Stimulated activated effector memory CD8-positive, alpha-beta T cell treated with anti-CD3 and anti-CD28 coated beads, Interleukin-12 subunit alpha, Interleukin-12 subunit beta, amount 100 ng/mL, for 72 hours (primary cell): ENCODE measurements at regions not wholly inside any gene's neighbourhood (a gene's known extent, or its start where the extent isn't known, plus 50 kb on each side); places are given as distances from the start of the nearest gene placed in this dataset.
"Not testable (repeated sequence)": the region's sequence is repeated elsewhere in the genome, so short reads cannot be mapped to it uniquely, and the experiment has no call there.

Source experiments
- ATAC-seq: fragments of 150-1000 bp; cut with Tn5 transposase; 2 replicates; pipeline ENCODE4 v1.10.0; 2021
- DNase-seq, 2 donors: peaks; one replicate each; pipeline ENCODE4 v3.0.0; 2021 to 2022; ENCODE audit warnings: low spot score in 2 of 2
- H3K27ac Mint-ChIP-seq: one replicate; pipeline ENCODE4 v1.8.0; 2022; ENCODE audit warnings: mild to moderate bottlenecking, mixed read lengths
- H3K36me3 Mint-ChIP-seq: one replicate; pipeline ENCODE4 v1.8.0; 2022; ENCODE audit warnings: mild to moderate bottlenecking, mixed read lengths
- H3K4me1 Mint-ChIP-seq: one replicate; pipeline ENCODE4 v1.8.0; 2022; ENCODE audit warnings: mixed read lengths
- H3K4me3 Mint-ChIP-seq: one replicate; pipeline ENCODE4 v1.8.0; 2022; ENCODE audit warnings: mild to moderate bottlenecking, mixed read lengths
- H3K9me3 Mint-ChIP-seq: one replicate; pipeline ENCODE4 v1.8.0; 2022; ENCODE audit warnings: mixed read lengths

- Mint-ChIP-seq H3K36me3 (no peaks in the 10 kb centered on the region), H3K4me3 (peak overlapping the region; percentile 22), H3K27ac (peak overlapping the region; percentile 15), H3K9me3 (peaks cover 2% of the 10 kb centered on the region), H3K4me1 (peaks cover 24% of the 10 kb centered on the region)
- ATAC-seq (peak; percentile 75), DNase-seq (no peak)
Observed at GRCh38 chr5:50575740-50576139, 90.7 kb upstream of the PARP8 start.

GRCh38 chr5:50576265-50576664, 90.2 kb upstream of the PARP8 start:
- Mint-ChIP-seq H3K27ac (peak overlapping the region; percentile 15), H3K36me3 (no peaks in the 10 kb centered on the region), H3K4me1 (peaks cover 24% of the 10 kb centered on the region), H3K9me3 (peaks cover 2% of the 10 kb centered on the region), H3K4me3 (peak overlapping the region; percentile 22)
- DNase-seq: no peak
- no peak for ATAC-seq

- no peak for ATAC-seq
- Mint-ChIP-seq H3K36me3 (no peaks in the 10 kb centered on the region), H3K4me1 (peaks cover 24% of the 10 kb centered on the region), H3K4me3 (peak overlapping the region; percentile 22), H3K27ac (no peak overlapping the region), H3K9me3 (peaks cover 2% of the 10 kb centered on the region)
- no peak for DNase-seq
Observed at GRCh38 chr5:50576686-50577256, 89.7 kb upstream of the PARP8 start.

- Mint-ChIP-seq H3K4me3 (no peak overlapping the region), H3K27ac (no peak overlapping the region), H3K9me3 (peaks cover 4% of the 10 kb centered on the region), H3K36me3 (no peaks in the 10 kb centered on the region), H3K4me1 (peaks cover 26% of the 10 kb centered on the region)
- ATAC-seq (peak; percentile 48), DNase-seq (no peak)
Observed at GRCh38 chr5:50580506-50580905, 85.9 kb upstream of the PARP8 start.

GRCh38 chr5:50581845-50582244, 84.6 kb upstream of the PARP8 start:
- ATAC-seq, H3K36me3 Mint-ChIP-seq, DNase-seq, H3K27ac Mint-ChIP-seq, H3K9me3 Mint-ChIP-seq, H3K4me3 Mint-ChIP-seq: not testable (repeated sequence)
- peaks cover 14% of the 10 kb centered on the region for H3K4me1 Mint-ChIP-seq

- DNase-seq (no peak), ATAC-seq (no peak)
- H3K36me3 Mint-ChIP-seq: no peaks in the 10 kb centered on the region
- H3K4me1 Mint-ChIP-seq: peaks cover 10% of the 10 kb centered on the region
- H3K4me3 Mint-ChIP-seq: no peak overlapping the region
- peaks cover 5% of the 10 kb centered on the region for H3K9me3 Mint-ChIP-seq
- H3K27ac Mint-ChIP-seq: no peak overlapping the region
Observed at GRCh38 chr5:50582699-50583098, 83.7 kb upstream of the PARP8 start.

GRCh38 chr5:50583621-50584020, 82.8 kb upstream of the PARP8 start:
- DNase-seq: no peak
- H3K27ac Mint-ChIP-seq: no peak overlapping the region
- no peaks in the 10 kb centered on the region for H3K36me3 Mint-ChIP-seq
- H3K4me1 Mint-ChIP-seq: peaks cover 10% of the 10 kb centered on the region
- no peak for ATAC-seq
- no peak overlapping the region for H3K4me3 Mint-ChIP-seq
- peaks cover 3% of the 10 kb centered on the region for H3K9me3 Mint-ChIP-seq

GRCh38 chr5:50588471-50588870, 78.0 kb upstream of the PARP8 start:
- not testable (repeated sequence) for H3K9me3 Mint-ChIP-seq, ATAC-seq, H3K36me3 Mint-ChIP-seq, DNase-seq, H3K27ac Mint-ChIP-seq, H3K4me3 Mint-ChIP-seq
- peaks cover 43% of the 10 kb centered on the region for H3K4me1 Mint-ChIP-seq

GRCh38 chr5:50590444-50591189, 75.8 kb upstream of the PARP8 start:
- not testable (repeated sequence) for DNase-seq, H3K36me3 Mint-ChIP-seq, ATAC-seq, H3K9me3 Mint-ChIP-seq
- Mint-ChIP-seq H3K4me3 (peak overlapping the region; percentile 60), H3K4me1 (peaks cover 53% of the 10 kb centered on the region), H3K27ac (peak overlapping the region; percentile 94)

GRCh38 chr5:50591338-50591737, 75.1 kb upstream of the PARP8 start:
- peak overlapping the region; percentile 60 for H3K4me3 Mint-ChIP-seq
- DNase-seq, H3K36me3 Mint-ChIP-seq, H3K9me3 Mint-ChIP-seq, ATAC-seq: not testable (repeated sequence)
- peak overlapping the region; percentile 94 for H3K27ac Mint-ChIP-seq
- peaks cover 53% of the 10 kb centered on the region for H3K4me1 Mint-ChIP-seq

- DNase-seq: peak in 1 of 2 donors; percentile 63
- ATAC-seq: peak; percentile 59
- Mint-ChIP-seq H3K4me3 (peak overlapping the region; percentile 48), H3K9me3 (peaks cover 2% of the 10 kb centered on the region), H3K4me1 (peaks cover 53% of the 10 kb centered on the region), H3K36me3 (peaks cover 7% of the 10 kb centered on the region), H3K27ac (peak overlapping the region; percentile 92)
Observed at GRCh38 chr5:50593681-50594080, 72.8 kb upstream of the PARP8 start.

- Mint-ChIP-seq H3K4me3 (no peak overlapping the region), H3K4me1 (peaks cover 44% of the 10 kb centered on the region), H3K27ac (peak overlapping the region; percentile 84), H3K9me3 (peaks cover 2% of the 10 kb centered on the region), H3K36me3 (peaks cover 7% of the 10 kb centered on the region)
- DNase-seq: no peak
- ATAC-seq: no peak
Observed at GRCh38 chr5:50595199-50595598, 71.2 kb upstream of the PARP8 start.

- not testable (repeated sequence) for H3K4me3 Mint-ChIP-seq, ATAC-seq, H3K36me3 Mint-ChIP-seq, DNase-seq, H3K9me3 Mint-ChIP-seq
- Mint-ChIP-seq H3K27ac (peak overlapping the region; percentile 12), H3K4me1 (peaks cover 19% of the 10 kb centered on the region)
Observed at GRCh38 chr5:50601576-50601975, 64.9 kb upstream of the PARP8 start.

GRCh38 chr5:50606179-50606578, 60.3 kb upstream of the PARP8 start:
- Mint-ChIP-seq H3K36me3 (no peaks in the 10 kb centered on the region), H3K27ac (peak overlapping the region; percentile 1), H3K4me1 (peaks cover 18% of the 10 kb centered on the region), H3K4me3 (no peak overlapping the region), H3K9me3 (no peaks in the 10 kb centered on the region)
- ATAC-seq (no peak), DNase-seq (no peak)

- H3K9me3 Mint-ChIP-seq, H3K36me3 Mint-ChIP-seq, DNase-seq, H3K4me1 Mint-ChIP-seq, H3K4me3 Mint-ChIP-seq, ATAC-seq, H3K27ac Mint-ChIP-seq: not testable (repeated sequence)
Observed at GRCh38 chr5:50607456-50607855, 59.0 kb upstream of the PARP8 start.
